Heart left ventricle (tissue), 13 donors: ENCODE measurements at regions not wholly inside any gene's neighbourhood (a gene's known extent, or its start where the extent isn't known, plus 50 kb on each side); places are given as distances from the start of the nearest gene placed in this dataset.

Source experiments
- CTCF ChIP-seq, 12 donors: fragments of 200-600 bp; sonication (generic) in 4 of 12; IDR thresholded peaks; one replicate each; pipeline versions ENCODE4 v1.5.0 to v1.8.0; 2018 to 2022; ENCODE audit warnings: antibody characterized with exemption in 12 of 12, mild to moderate bottlenecking in 5 of 12
- POLR2A ChIP-seq, 2 donors: fragments of 450-650 bp; IDR thresholded peaks; one replicate each; pipeline ENCODE4 v1.6.1; 2017; ENCODE audit warnings: antibody characterized with exemption in 2 of 2, mild to moderate bottlenecking in 2 of 2, moderate library complexity in 2 of 2
- donor health status: ischemic (EF 13 %, LVEDD 7.1; RV severe dilation, severe dysfunction).
- donor health status: DM: no; HTN: yes; CAD: no.
- donor health status: DM: no; HTN: no; CAD: no.
- donor health status: ischemic (EF 25% LVEDD 6.9; RV normal size, moderate dysfunction).
- donor health status: ischemic (EF 25% LVEDD 5.7; RV mildly dilated, moderate dysfunction).
- donor health status: ischemic (EF 35%, LVEDD 5.7; RV mildly dilated, moderate dysfunction).
- donor health status: nonischemic (EF 11% LVEDD 7.7; RV severe dilation, severe dysfunction).
- donor health status: DM: yes; HTN: yes; CAD: no.
- donor health status: PGD.
- donor health status: ischemic (EF 29% LVEDD 5.4; RV normal size, mild dysfunction).
- donor health status: nonischemic (EF 23%, LVEDD 6.1; RV moderate dilation, normal function).

GRCh38 chr2:136334967-136335366 is 217.0 kb upstream of the CXCR4 start:
- no peak for TF ChIP-seq POLR2A (IDR thresholded peaks at IDR 0.05)
- TF ChIP-seq CTCF (IDR thresholded peaks at IDR 0.05), result no peak
